Progenitor cell of endocrine pancreas (in vitro differentiated cells): ENCODE measurements at regions not wholly inside any gene's neighbourhood (a gene's known extent, or its start where the extent isn't known, plus 50 kb on each side); places are given as distances from the start of the nearest gene placed in this dataset.

ENCODE experiments used
- DNase-seq: peaks from one replicate; pipeline ENCODE4 v3.0.0; 2021; ENCODE audit warnings: low spot score; ENCODE audit not compliant: unreplicated experiment
- H3K27ac Mint-ChIP-seq: 2 replicates; pipeline ENCODE4 v1.8.0; 2021; ENCODE audit warnings: mild to moderate bottlenecking, moderate library complexity, mixed read lengths
- H3K27me3 Mint-ChIP-seq: 2 replicates; pipeline ENCODE4 v1.8.0; 2021; ENCODE audit warnings: mixed read lengths
- H3K36me3 Mint-ChIP-seq: 2 replicates; pipeline ENCODE4 v1.8.0; 2022; ENCODE audit warnings: mixed read lengths; ENCODE audit not compliant: insufficient read depth
- H3K4me1 Mint-ChIP-seq: 2 replicates; pipeline ENCODE4 v1.8.0; 2021; ENCODE audit warnings: low read depth, mixed read lengths
- H3K4me3 Mint-ChIP-seq: 2 replicates; pipeline ENCODE4 v1.8.0; 2021; ENCODE audit warnings: low read depth, mild to moderate bottlenecking, moderate library complexity, mixed read lengths
- H3K9me3 Mint-ChIP-seq: 2 replicates; pipeline ENCODE4 v1.8.0; 2021; ENCODE audit warnings: low read depth, mixed read lengths
- TF ChIP-seq, protein P1 (sequence below): fragments of 200-600 bp; sonication (generic); IDR thresholded peaks from one replicate; pipeline ENCODE4 v1.5.0; 2021; ENCODE audit warnings: antibody characterized with exemption, mild to moderate bottlenecking; ENCODE audit not compliant: unreplicated experiment

DNA sequence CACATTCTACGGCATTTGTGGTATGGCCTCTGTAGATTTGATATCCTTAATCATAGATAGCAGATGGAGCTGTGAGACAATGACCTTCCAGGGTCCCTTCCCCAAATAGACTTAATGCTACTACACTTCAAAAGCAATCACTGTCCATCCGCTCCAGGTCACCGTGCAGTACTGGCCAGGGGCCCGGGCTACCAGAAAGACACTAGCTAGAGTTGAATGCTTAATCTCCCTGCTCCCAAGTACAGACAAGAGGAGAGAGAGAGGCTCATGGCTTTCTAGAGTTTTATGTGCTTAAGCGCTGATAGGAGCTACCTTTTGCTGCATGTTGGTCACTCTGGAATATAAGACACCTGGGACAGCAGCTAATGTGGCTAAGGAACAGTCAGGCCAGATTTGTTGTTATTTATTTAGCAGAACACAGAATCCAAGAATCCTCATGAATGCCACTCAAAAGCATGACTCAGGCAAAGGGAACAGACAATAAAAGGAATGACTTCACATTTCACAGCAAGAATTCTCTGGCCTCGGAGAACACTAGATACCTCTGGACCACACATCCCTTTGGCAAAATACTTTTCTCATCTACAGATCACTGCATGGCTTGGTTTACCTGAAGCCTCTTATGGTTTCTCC lies 165.0 kb downstream of the LACC1 start:
- H3K27ac Mint-ChIP-seq: no peak overlapping the region
- DNase-seq: no peak
- H3K4me1 Mint-ChIP-seq: peaks cover 7% of the 10 kb centered on the region

DNA sequence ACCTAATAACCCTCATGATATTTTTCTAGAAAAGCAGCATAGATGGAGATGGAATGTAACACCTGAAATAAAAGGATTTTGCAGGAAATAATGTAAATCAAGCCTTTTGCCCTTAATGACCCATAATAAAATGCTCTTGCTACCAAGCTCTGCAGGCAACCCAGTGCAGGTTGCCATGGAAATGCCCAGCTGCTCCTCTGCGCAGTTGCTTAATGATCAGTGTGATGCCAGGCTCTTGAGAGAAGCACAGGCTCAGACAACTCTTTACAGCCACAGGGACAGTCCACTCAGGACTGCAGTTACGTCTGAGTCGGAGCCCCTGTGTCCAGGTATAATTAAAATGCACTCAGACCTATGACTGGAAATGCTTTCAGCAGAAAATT lies 165.5 kb downstream of the LACC1 start:
- H3K4me1 Mint-ChIP-seq: peaks cover 7% of the 10 kb centered on the region
- H3K4me3 Mint-ChIP-seq: no peak overlapping the region
- peaks cover 3% of the 10 kb centered on the region for H3K27me3 Mint-ChIP-seq
- no peaks in the 10 kb centered on the region for H3K36me3 Mint-ChIP-seq
- no peak overlapping the region for H3K27ac Mint-ChIP-seq
- no peaks in the 10 kb centered on the region for H3K9me3 Mint-ChIP-seq
- DNase-seq: no peak
- TF ChIP-seq, protein P1, sequence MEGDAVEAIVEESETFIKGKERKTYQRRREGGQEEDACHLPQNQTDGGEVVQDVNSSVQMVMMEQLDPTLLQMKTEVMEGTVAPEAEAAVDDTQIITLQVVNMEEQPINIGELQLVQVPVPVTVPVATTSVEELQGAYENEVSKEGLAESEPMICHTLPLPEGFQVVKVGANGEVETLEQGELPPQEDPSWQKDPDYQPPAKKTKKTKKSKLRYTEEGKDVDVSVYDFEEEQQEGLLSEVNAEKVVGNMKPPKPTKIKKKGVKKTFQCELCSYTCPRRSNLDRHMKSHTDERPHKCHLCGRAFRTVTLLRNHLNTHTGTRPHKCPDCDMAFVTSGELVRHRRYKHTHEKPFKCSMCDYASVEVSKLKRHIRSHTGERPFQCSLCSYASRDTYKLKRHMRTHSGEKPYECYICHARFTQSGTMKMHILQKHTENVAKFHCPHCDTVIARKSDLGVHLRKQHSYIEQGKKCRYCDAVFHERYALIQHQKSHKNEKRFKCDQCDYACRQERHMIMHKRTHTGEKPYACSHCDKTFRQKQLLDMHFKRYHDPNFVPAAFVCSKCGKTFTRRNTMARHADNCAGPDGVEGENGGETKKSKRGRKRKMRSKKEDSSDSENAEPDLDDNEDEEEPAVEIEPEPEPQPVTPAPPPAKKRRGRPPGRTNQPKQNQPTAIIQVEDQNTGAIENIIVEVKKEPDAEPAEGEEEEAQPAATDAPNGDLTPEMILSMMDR: no peak

More for the DNA sequence above, 165.0 kb downstream of the LACC1 start:
- H3K9me3 Mint-ChIP-seq: no peaks in the 10 kb centered on the region
- H3K36me3 Mint-ChIP-seq: no peaks in the 10 kb centered on the region
- TF ChIP-seq, protein P1: no peak
- peaks cover 3% of the 10 kb centered on the region for H3K27me3 Mint-ChIP-seq
- no peak overlapping the region for H3K4me3 Mint-ChIP-seq

DNA sequence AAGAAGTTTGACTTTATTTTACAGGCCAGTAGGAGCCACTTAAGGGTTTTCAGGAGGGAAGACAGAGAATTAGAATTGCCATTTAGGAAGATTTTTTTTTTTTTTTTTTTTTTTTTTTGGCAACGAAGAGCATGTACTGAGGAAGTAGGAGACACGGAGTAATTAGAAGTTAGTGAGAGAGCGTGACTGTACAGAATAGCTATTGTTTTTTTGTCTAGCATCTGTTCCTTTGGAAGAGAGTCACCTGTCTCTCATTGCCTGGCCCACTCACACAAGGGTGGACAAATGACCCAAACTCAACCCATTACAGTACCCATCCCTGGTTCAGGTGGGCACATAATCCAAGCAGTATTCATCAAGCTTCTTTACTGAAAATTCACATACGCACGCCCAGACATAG lies 166.7 kb downstream of the LACC1 start:
- no peaks in the 10 kb centered on the region for H3K9me3 Mint-ChIP-seq
- H3K4me1 Mint-ChIP-seq: peaks cover 12% of the 10 kb centered on the region
- no peak overlapping the region for H3K27ac Mint-ChIP-seq
- no peaks in the 10 kb centered on the region for H3K36me3 Mint-ChIP-seq
- H3K27me3 Mint-ChIP-seq: peaks cover 3% of the 10 kb centered on the region
- TF ChIP-seq, protein P1: no peak
- DNase-seq: no peak
- no peak overlapping the region for H3K4me3 Mint-ChIP-seq

DNA sequence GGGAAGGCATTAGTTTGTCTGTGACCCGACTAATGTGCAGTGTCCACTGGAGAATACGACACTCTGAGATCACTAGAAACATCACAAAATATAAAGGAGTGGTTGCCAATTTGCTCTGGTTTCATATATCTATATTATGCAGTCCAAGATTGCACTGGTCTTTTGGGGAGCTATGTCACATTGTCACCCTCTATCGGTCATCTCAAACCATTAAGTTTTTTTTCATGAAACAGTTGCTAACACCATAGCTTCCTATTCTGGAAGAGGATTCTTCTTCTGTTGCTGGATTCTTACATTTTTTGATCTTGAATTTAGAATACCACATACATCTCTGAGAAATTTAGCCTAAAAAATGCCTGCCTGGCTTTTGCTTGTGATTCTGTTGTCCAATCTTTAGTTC lies 168.6 kb downstream of the LACC1 start:
- H3K27ac Mint-ChIP-seq: no peak overlapping the region
- peaks cover 3% of the 10 kb centered on the region for H3K27me3 Mint-ChIP-seq
- peaks cover 23% of the 10 kb centered on the region for H3K4me1 Mint-ChIP-seq
- H3K36me3 Mint-ChIP-seq: no peaks in the 10 kb centered on the region
- H3K4me3 Mint-ChIP-seq: no peak overlapping the region
- TF ChIP-seq, protein P1: no peak
- no peak for DNase-seq
- no peaks in the 10 kb centered on the region for H3K9me3 Mint-ChIP-seq

DNA sequence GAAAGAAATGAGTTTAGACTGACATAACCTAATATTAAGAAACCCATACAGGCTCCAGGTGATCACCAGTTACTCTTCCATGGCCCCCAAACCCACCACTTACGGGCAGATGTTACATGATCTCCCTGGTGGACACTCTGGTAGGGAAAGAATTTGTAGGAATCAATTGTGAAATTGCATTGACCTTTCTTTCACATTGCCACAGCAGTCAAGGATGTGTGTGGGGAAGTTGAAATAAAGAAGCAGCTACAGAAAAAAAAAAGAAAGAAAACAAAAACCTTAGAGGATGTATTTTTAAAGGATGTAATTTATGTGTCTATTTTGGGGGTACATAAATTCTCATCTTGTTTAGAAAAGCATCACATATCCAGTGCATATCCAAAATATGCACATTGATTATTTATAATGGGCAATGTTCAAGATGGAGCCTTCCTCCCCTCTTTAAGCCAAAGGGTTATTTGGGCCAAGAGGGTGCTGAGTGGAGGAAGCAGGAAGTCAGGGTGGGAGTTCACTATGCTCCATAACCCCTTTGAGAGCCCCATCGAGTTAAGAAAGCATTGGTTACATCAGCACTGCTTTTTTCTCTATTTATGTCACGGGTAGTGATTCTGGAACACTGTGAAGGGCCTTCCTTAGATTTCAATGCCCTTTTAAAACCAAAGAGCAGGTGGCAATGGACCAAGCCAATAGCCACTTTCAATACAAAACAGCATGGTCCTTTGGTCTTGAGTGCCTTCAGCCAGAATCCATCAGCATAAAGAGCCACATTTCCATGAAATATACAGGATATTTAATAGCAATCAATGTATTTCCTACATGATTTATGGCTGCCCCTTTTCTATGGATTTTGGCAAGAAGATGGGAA lies 169.6 kb downstream of the LACC1 start:
- H3K4me1 Mint-ChIP-seq: peaks cover 28% of the 10 kb centered on the region

More for the DNA sequence above, 169.6 kb downstream of the LACC1 start:
- no peak overlapping the region for H3K27ac Mint-ChIP-seq
- TF ChIP-seq, protein P1: no peak
- no peaks in the 10 kb centered on the region for H3K36me3 Mint-ChIP-seq
- H3K27me3 Mint-ChIP-seq: peaks cover 3% of the 10 kb centered on the region
- DNase-seq: no peak
- no peak overlapping the region for H3K4me3 Mint-ChIP-seq
- no peaks in the 10 kb centered on the region for H3K9me3 Mint-ChIP-seq
